ENCODE measurements at regions not wholly inside any gene's neighbourhood (a gene's known extent, or its start where the extent isn't known, plus 50 kb on each side); places are given as distances from the start of the nearest gene placed in this dataset.

GRCh38 chr13:65733110-65733509, 1497.0 kb downstream of the PCDH9 start:
- no peak for DNase-seq (ENCODE audit: extremely low spot score, unreplicated experiment)
- Mint-ChIP-seq H3K27ac (ENCODE audit: unreplicated experiment) (no peak overlapping the region), H3K27me3 (ENCODE audit: unreplicated experiment) (no peaks in the 10 kb centered on the region), H3K4me3 (ENCODE audit: unreplicated experiment) (no peak overlapping the region), H3K4me1 (ENCODE audit: unreplicated experiment) (peaks cover 2% of the 10 kb centered on the region), H3K36me3 (ENCODE audit: unreplicated experiment) (peaks cover 8% of the 10 kb centered on the region), H3K9me3 (ENCODE audit: unreplicated experiment) (peaks cover 36% of the 10 kb centered on the region)
- TF ChIP-seq CTCF (IDR thresholded peaks at IDR 0.05) = no peak

GRCh38 chr13:65727070-65727469, 1503.1 kb downstream of the PCDH9 start:
- no peak for TF ChIP-seq CTCF (IDR thresholded peaks at IDR 0.05)
- Mint-ChIP-seq H3K36me3 (ENCODE audit: unreplicated experiment) (no peaks in the 10 kb centered on the region), H3K27ac (ENCODE audit: unreplicated experiment) (no peak overlapping the region), H3K27me3 (ENCODE audit: unreplicated experiment) (no peaks in the 10 kb centered on the region), H3K4me1 (ENCODE audit: unreplicated experiment) (peaks cover 17% of the 10 kb centered on the region), H3K9me3 (ENCODE audit: unreplicated experiment) (peaks cover 6% of the 10 kb centered on the region), H3K4me3 (ENCODE audit: unreplicated experiment) (no peak overlapping the region)
- DNase-seq (ENCODE audit: extremely low spot score, unreplicated experiment) = no peak

GRCh38 chr13:65725006-65725405, 1505.1 kb downstream of the PCDH9 start:
- H3K4me1 Mint-ChIP-seq (ENCODE audit: unreplicated experiment) = peaks cover 17% of the 10 kb centered on the region
- H3K36me3 Mint-ChIP-seq (ENCODE audit: unreplicated experiment) = no peaks in the 10 kb centered on the region
- peaks cover 2% of the 10 kb centered on the region for H3K9me3 Mint-ChIP-seq (ENCODE audit: unreplicated experiment)
- no peaks in the 10 kb centered on the region for H3K27me3 Mint-ChIP-seq (ENCODE audit: unreplicated experiment)
- peak overlapping the region; percentile 7 for H3K4me3 Mint-ChIP-seq (ENCODE audit: unreplicated experiment)
- peak overlapping the region; percentile 76 for H3K27ac Mint-ChIP-seq (ENCODE audit: unreplicated experiment)
- no peak for DNase-seq (ENCODE audit: extremely low spot score, unreplicated experiment)
- no peak for TF ChIP-seq CTCF (IDR thresholded peaks at IDR 0.05)

GRCh38 chr13:65724226-65724625, 1505.9 kb downstream of the PCDH9 start:
- TF ChIP-seq CTCF (IDR thresholded peaks at IDR 0.05) = no peak
- peaks cover 17% of the 10 kb centered on the region for H3K4me1 Mint-ChIP-seq (ENCODE audit: unreplicated experiment)
- H3K9me3 Mint-ChIP-seq (ENCODE audit: unreplicated experiment) = peaks cover 9% of the 10 kb centered on the region
- no peak overlapping the region for H3K4me3 Mint-ChIP-seq (ENCODE audit: unreplicated experiment)
- H3K27me3 Mint-ChIP-seq (ENCODE audit: unreplicated experiment) = no peaks in the 10 kb centered on the region
- H3K27ac Mint-ChIP-seq (ENCODE audit: unreplicated experiment) = peak overlapping the region; percentile 81
- H3K36me3 Mint-ChIP-seq (ENCODE audit: unreplicated experiment) = no peaks in the 10 kb centered on the region
- DNase-seq (ENCODE audit: extremely low spot score, unreplicated experiment) = no peak

- no peak for TF ChIP-seq CTCF (IDR thresholded peaks at IDR 0.05)
- H3K36me3 Mint-ChIP-seq (ENCODE audit: unreplicated experiment) = no peaks in the 10 kb centered on the region
- H3K4me3 Mint-ChIP-seq (ENCODE audit: unreplicated experiment) = no peak overlapping the region
- no peaks in the 10 kb centered on the region for H3K27me3 Mint-ChIP-seq (ENCODE audit: unreplicated experiment)
- peaks cover 17% of the 10 kb centered on the region for H3K4me1 Mint-ChIP-seq (ENCODE audit: unreplicated experiment)
- no peak overlapping the region for H3K27ac Mint-ChIP-seq (ENCODE audit: unreplicated experiment)
- no peak for DNase-seq (ENCODE audit: extremely low spot score, unreplicated experiment)
- peaks cover 15% of the 10 kb centered on the region for H3K9me3 Mint-ChIP-seq (ENCODE audit: unreplicated experiment)
Measured at GRCh38 chr13:65722506-65722905, 1507.6 kb downstream of the PCDH9 start.
